SKM-1 treated with dmso at 0.1 percent for 144 hours (cell line): ENCODE measurements at regions not wholly inside any gene's neighbourhood (a gene's known extent, or its start where the extent isn't known, plus 50 kb on each side); places are given as distances from the start of the nearest gene placed in this dataset.
"Not testable (repeated sequence)": the region's sequence is repeated elsewhere in the genome, so short reads cannot be mapped to it uniquely, and the experiment has no call there.

Experiments used
- DNase-seq: peaks from one replicate; lab custom pipeline; 2025; ENCODE audit not compliant: unreplicated experiment; lab: John Stamatoyannopoulos, UW

DNA sequence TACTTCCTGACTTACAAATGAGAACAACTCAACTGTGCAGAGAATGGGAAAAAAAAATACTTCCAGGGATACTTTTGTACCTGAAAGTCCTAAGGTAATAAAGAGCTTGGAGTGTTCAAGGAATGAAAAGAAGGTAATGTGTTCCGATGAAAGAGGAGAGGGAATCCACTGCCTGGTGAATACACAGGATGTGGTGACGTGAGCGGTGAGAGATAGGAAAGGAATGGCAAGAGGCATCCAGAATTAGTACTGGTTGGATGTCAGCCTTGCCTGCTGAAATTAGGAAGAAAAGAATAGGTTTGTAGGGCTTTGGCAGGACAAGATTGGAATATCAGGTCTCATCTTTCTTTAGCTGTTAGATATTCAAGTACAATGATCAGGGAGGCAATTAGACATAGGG, 347.7 kb downstream of the POM121L12 start:
- no peak for DNase-seq

DNA sequence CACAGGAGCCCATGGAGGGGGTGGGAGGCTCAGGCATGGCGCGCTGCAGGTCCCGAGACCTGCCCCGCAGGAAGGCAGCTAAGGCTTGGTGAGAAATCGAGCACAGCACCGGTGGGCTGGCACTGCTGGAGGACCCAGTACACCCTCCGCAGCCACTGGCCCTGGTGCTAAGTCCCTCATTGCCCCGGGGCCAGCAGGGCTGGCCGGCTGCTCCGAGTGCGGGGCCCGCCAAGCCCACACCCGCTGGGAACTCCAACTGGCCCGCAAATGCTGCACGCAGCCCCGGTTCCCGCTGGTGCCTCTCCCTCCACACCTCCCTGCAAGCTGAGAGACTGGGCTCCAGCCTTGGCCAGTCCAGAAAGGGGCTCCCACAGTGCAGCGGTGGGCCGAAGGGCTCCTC, 349.8 kb downstream of the POM121L12 start:
- not testable (repeated sequence) for DNase-seq

- DNase-seq: no peak
These were observed 352.1 kb downstream of the POM121L12 start for GRCh38 chr7:53387515-53387914.

DNA sequence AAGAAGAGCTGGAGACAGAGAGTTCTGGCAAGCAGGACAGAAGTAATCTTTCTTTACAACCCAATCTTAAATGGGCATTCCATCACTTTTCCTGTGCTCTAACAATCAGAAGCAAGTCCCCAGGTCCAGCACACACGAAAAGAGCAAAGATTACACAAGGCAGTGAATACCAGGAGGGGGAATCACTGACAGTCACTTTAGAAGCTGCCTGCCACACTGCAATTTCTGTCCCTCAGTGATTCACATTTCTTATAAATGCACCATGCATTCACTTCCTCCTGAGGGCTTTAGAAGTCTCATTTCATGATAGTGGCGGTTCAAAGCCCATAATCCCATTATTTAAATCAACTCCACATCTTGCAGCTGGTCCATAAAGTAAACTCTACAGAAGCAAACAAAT, 362.5 kb downstream of the POM121L12 start:
- DNase-seq: no peak

DNA sequence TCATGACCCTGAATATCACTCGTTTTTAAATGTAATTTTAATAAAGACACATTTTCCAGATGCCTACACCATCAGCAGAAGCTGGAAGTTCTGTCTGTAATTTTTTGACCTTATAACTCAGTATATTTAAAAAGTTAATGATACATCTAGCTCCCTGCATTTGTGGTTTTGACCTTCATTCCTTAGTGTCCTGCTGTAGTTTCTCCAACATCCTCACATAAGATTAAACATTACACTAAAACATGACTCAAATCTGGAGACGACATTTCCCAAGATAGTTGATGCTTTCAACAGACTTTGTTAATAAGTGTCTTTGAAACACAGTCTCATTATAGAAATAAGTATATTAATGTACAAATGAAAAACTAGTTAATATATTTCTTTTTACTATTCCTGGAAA, 363.1 kb downstream of the POM121L12 start:
- no peak for DNase-seq

GRCh38 chr7:53413021-53413420, 377.6 kb downstream of the POM121L12 start:
- DNase-seq: no peak

DNA sequence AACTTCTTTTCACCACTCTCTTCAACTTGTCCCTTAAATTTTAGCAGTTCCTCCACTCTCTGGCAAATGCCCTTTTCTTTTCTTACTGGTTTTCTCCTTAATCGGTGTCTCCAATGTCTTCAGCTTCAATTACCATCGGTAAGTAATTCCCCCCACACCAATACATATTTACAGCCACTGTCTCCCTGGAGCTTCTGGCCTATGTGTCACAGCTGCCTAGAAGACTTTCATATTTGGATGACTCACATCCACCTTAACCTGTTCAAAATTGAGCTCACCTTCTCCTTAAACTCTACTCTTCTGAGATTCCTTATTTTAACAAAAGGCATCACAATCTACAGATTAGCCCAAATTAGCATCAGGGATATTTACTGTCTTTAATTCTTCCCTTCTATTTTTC, 380.4 kb downstream of the POM121L12 start:
- no peak for DNase-seq

DNA sequence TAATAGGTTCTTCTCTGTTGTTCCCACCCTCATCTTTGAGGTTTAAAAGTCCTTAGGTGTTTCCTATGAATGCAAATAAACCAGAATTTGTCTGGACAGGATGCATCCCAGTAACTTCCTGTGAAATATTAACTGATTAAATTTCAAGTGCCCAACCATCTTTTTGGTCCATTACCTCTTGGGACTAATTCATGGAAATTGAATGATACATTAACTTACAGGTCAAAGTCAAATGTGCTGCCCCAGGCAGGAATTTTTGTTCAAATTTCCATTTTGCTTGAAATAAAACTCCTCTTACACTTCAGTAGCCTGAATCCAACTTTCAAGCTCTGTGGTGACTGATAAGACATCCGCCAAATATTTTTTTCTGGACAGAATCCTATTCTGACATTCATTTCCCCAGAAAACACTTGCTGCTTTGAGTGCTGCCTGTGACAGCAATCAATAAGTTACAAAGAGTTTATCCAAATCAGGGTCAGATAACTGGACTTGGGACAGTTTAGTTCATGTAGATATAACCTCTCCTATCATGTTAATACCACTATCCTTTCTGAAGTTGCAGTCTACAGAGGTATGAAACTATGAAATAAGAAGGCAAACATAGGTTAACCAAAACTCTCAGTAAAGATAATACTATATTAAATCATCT, 383.5 kb downstream of the POM121L12 start:
- no peak for DNase-seq

GRCh38 chr7:53420550-53420949, 385.1 kb downstream of the POM121L12 start:
- no peak for DNase-seq

DNA sequence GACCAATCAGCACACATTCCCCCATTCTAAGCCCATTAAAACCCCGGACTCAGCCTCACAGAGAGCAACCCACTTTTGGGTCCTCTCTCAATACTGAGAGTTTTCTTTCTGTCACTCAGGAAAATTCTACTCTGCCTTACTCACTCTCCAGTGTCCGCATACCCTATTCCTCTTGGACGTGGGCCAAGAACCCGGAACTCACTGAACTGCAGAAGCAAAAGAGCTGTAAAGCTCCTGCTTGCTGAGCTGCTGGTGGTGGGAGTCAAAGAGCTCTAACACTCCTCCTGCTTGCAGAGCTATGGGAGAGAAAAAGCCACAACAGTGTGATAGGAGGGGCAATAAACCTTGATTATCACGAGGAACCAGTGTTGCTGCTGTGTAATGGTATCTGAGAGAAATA, 386.9 kb downstream of the POM121L12 start:
- DNase-seq: no peak

DNA sequence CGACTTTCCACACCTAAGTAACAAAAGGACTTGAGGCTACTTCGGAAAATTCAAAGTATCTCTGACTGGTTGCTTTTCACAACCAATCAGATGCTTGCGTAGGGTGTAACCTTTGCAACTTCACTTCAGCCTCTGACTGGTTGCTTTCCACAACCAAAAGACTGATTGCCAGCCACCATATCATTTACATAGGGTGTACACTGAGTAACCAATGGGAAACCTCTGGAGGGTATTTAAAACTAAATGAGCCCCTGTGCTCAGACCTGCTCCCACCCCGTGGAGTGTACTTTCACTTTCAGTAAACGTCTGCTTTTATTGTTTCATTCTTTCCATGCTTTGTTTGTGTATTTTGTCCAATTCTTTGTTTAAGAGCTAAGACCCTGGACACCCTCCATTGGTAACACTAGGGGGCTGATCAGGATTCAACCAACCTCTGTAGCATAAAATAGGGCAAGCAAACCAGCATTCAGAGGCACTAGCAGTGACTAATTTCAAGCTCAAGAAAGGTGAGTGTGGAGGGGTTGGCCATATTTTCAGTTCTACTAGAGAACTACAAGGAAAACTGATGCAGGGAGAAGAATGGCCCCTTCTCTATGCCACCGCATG, 390.8 kb downstream of the POM121L12 start:
- DNase-seq: no peak

DNA sequence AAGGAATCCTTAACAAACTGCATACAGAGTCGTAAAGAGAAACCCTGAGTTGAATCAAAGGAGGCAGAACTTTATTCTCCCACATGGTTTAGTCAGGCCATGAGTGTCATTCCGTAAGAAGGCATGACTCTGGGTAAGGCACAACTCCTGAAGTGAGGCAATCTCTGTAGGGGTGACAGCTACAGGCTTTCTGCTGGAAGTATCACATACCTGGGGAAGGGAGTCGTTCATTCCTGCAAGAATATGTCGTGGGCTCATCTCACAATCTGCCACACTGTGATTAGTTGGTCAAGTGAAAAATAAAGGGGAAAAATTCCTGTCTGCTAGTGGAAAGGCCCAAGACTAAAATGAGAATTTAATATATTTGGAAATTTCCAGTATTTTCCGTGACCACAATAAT, 392.6 kb downstream of the POM121L12 start:
- no peak for DNase-seq

GRCh38 chr7:53431901-53432300, 396.5 kb downstream of the POM121L12 start:
- no peak for DNase-seq

- no peak for DNase-seq
These were observed 401.9 kb downstream of the POM121L12 start for GRCh38 chr7:53437336-53437735.

- DNase-seq: no peak
These were observed 410.7 kb downstream of the POM121L12 start for GRCh38 chr7:53446170-53446569.

- no peak for DNase-seq
These were observed 423.2 kb downstream of the POM121L12 start for GRCh38 chr7:53458636-53459035.

DNA sequence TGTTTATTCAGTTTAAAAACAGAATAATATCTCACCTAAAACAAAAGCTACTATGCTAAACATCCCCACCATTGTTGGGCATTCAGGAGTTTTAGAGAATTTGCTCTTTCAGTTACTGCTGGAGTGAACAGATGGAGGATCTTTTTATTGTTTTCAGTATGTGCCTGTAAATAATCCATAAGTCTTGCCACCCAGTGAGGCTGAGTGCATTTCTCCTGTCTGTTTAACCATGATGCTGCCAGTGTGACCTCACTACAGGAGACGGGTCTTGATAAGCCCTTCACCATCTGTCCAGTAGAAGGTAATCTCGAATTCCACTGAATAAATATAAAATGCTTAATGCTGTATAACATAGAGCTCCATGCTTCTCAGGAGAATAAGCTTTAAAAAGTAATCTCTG, 430.9 kb downstream of the POM121L12 start:
- DNase-seq: no peak

- no peak for DNase-seq
These were observed 435.0 kb downstream of the POM121L12 start for GRCh38 chr7:53470336-53470970.

GRCh38 chr7:53473371-53473770, 437.9 kb downstream of the POM121L12 start:
- no peak for DNase-seq

DNA sequence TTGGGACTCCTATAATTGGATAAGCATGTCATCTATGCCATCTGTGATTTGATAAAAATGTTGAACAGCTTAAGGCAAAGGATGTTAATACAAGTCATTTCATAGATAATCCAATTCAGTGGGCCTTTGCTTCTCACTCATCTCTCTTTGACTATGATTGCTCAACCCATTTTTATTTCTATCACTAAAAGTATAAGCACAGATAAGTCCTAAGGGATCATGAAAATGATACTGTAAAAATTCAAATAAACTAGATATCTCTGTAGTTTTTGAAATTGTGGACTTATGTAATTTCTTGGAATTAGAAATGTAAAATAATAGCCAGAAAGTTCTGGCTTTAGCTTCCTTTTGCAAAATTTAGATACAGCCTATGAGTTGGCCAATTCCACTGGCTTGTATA, 440.3 kb downstream of the POM121L12 start:
- DNase-seq: no peak

DNA sequence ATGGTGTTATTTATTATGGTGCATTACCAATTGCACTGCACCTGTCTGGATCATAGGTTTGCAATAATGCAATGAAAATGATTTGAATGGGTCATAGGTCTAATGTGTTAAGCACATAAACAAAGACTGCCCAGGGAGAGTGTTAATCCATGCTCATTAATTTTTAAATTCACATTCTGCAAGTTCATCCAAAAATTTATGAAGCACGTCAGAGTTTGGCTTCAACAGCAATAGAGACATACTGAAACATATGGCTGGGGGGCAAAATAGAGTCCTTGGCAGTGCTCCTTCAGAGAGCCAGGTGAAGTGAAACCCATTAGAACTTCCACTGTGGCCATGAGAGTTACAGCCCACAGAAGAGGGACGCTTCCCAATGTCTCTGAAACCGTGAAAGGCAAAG, 441.1 kb downstream of the POM121L12 start:
- no peak for DNase-seq

- DNase-seq: no peak
These were observed 449.9 kb downstream of the POM121L12 start for GRCh38 chr7:53485354-53485753.

DNA sequence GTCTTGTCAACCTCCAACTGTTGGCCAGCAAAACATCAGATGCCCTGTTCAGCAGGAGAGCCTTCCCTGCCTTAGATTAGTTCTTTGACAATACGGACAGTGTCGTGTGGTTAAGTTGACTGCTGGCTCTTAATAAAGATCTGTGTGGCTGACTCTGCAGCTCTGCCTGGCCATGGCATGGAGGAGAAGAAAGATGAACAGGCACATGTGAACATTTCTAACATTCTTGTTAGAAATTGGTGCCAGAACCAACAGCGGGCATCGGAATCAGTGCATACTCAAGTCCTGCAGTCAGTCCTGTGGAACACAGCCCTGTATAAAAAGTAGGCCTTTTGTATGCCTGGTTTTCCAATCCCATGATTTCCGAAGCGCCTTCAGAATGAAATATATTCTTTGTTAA, 455.6 kb downstream of the POM121L12 start:
- no peak for DNase-seq
